Trophoblast cell (in vitro differentiated cells and primary cell): ENCODE measurements at regions not wholly inside any gene's neighbourhood (a gene's known extent, or its start where the extent isn't known, plus 50 kb on each side); places are given as distances from the start of the nearest gene placed in this dataset.

Source experiments
- DNase-seq, 2 donors: peaks; one replicate each; pipeline ENCODE4 v3.0.0-alpha.2; 2016
- H2AFZ ChIP-seq: 2 replicates; pipeline ENCODE4 v1.6.1; 2013; ENCODE audit warnings: low read length, moderate library complexity, mild to moderate bottlenecking; ENCODE audit not compliant: insufficient read depth, poor library complexity
- H2AK5ac ChIP-seq: 2 replicates; pipeline ENCODE4 v1.6.1; 2013; ENCODE audit warnings: mild to moderate bottlenecking, low read length
- H2BK120ac ChIP-seq: 2 replicates; pipeline ENCODE4 v1.6.1; 2013; ENCODE audit warnings: low read length, mild to moderate bottlenecking, moderate library complexity; ENCODE audit not compliant: insufficient read depth, poor library complexity
- H2BK12ac ChIP-seq: 2 replicates; pipeline ENCODE4 v1.6.1; 2013; ENCODE audit warnings: mild to moderate bottlenecking, low read length, moderate library complexity
- H2BK5ac ChIP-seq: 2 replicates; pipeline ENCODE4 v1.6.1; 2013; ENCODE audit warnings: low read length, low read depth, moderate library complexity, mild to moderate bottlenecking; ENCODE audit not compliant: poor library complexity
- H3K14ac ChIP-seq: 2 replicates; pipeline ENCODE4 v1.6.1; 2013; ENCODE audit warnings: mild to moderate bottlenecking, low read length
- H3K18ac ChIP-seq: 2 replicates; pipeline ENCODE4 v1.6.1; 2013; ENCODE audit warnings: mild to moderate bottlenecking, low read length
- H3K23ac ChIP-seq: 2 replicates; pipeline ENCODE4 v1.6.1; 2013; ENCODE audit warnings: low read length
- H3K27ac ChIP-seq: 2 replicates; pipeline ENCODE4 v1.5.1; 2013; ENCODE audit warnings: low read depth, mild to moderate bottlenecking, inconsistent platforms, low read length, moderate library complexity
- H3K27me3 ChIP-seq: 2 replicates; pipeline ENCODE4 v1.6.1; 2013; ENCODE audit warnings: inconsistent platforms, mild to moderate bottlenecking, low read length, moderate library complexity; ENCODE audit not compliant: insufficient read depth
- H3K36me3 ChIP-seq, 2 experiments: 1 replicate in 1 of 2; 2 replicates in 1 of 2; pipeline ENCODE4 v1.6.1; 2013; ENCODE audit warnings: low read length in 2 of 2, mild to moderate bottlenecking in 2 of 2, moderate library complexity in 1 of 2; ENCODE audit not compliant: insufficient read depth in 2 of 2, control insufficient read depth in 1 of 2
- H3K4ac ChIP-seq: 2 replicates; pipeline ENCODE4 v1.6.1; 2013; ENCODE audit warnings: low read depth, mild to moderate bottlenecking, low read length, moderate library complexity
- H3K4me1 ChIP-seq, 2 experiments: 1 replicate in 1 of 2; 2 replicates in 1 of 2; pipeline ENCODE4 v1.6.1; 2013; ENCODE audit warnings: low read length in 2 of 2, mild to moderate bottlenecking in 2 of 2, moderate library complexity in 1 of 2; ENCODE audit not compliant: insufficient read depth in 2 of 2, control insufficient read depth in 1 of 2
- H3K4me2 ChIP-seq: 2 replicates; pipeline ENCODE4 v1.6.1; 2013; ENCODE audit warnings: inconsistent platforms, mild to moderate bottlenecking, low read length, moderate library complexity
- H3K4me3 ChIP-seq: 2 replicates; pipeline ENCODE4 v1.5.1; 2013; ENCODE audit warnings: mild to moderate bottlenecking, low read depth, low read length, inconsistent platforms
- H3K79me1 ChIP-seq: one replicate; pipeline ENCODE4 v1.6.1; 2013; ENCODE audit warnings: low read length
- H3K79me2 ChIP-seq: 2 replicates; pipeline ENCODE4 v1.6.1; 2013; ENCODE audit warnings: low read length, mild to moderate bottlenecking; ENCODE audit not compliant: control insufficient read depth, insufficient read depth, poor library complexity
- H3K9ac ChIP-seq: 2 replicates; pipeline ENCODE4 v1.6.1; 2013; ENCODE audit warnings: mild to moderate bottlenecking, low read length
- H3K9me3 ChIP-seq: 2 replicates; pipeline ENCODE4 v1.6.1; 2013; ENCODE audit warnings: low read depth, mild to moderate bottlenecking, control low read depth, inconsistent platforms, low read length; ENCODE audit not compliant: insufficient read depth
- H4K12ac ChIP-seq: 2 replicates; pipeline ENCODE4 v1.6.1; 2013; ENCODE audit warnings: low read depth, mild to moderate bottlenecking, low read length, moderate library complexity
- H4K8ac ChIP-seq: 2 replicates; pipeline ENCODE4 v1.6.1; 2013; ENCODE audit warnings: low read depth, mild to moderate bottlenecking, low read length, moderate library complexity
- H4K91ac ChIP-seq: one replicate; pipeline ENCODE4 v1.6.1; 2013; ENCODE audit warnings: low read depth, mild to moderate bottlenecking, low read length, moderate library complexity
- WGBS: extraction: QIAGEN DNeasy Blood & Tissue Kit; methylation state at CpG from one replicate; pipeline ENCODE4 v1.1.7; 2013; ENCODE audit warnings: missing lambda C conversion rate; ENCODE audit not compliant: insufficient read length, insufficient coverage; ENCODE audit errors: extremely low coverage; 5-methylcytosine and 5-hydroxymethylcytosine counted together

GRCh38 chr9:78954286-78954685 lies 617.5 kb upstream of the TLE4 start:
- H3K18ac ChIP-seq = no peak overlapping the region
- no peak for DNase-seq
- no peaks in the 10 kb centered on the region for H3K79me2 ChIP-seq

GRCh38 chr9:78958892-78959291 lies 612.9 kb upstream of the TLE4 start:
- H3K27me3 ChIP-seq = no peaks in the 10 kb centered on the region
- H3K9me3 ChIP-seq = peaks cover 3% of the 10 kb centered on the region
- WGBS = no CpG with 5 or more reads among the region's 2 CpGs
- no peak overlapping the region for H3K18ac ChIP-seq
- no peaks in the 10 kb centered on the region for H3K36me3 ChIP-seq
- H3K79me2 ChIP-seq = no peaks in the 10 kb centered on the region
- H3K4me1 ChIP-seq = no peaks in the 10 kb centered on the region
- H3K79me1 ChIP-seq = no peaks in the 10 kb centered on the region
- H2BK5ac ChIP-seq = no peak overlapping the region
- no peak overlapping the region for H3K4me3 ChIP-seq
- H3K4me2 ChIP-seq = no peak overlapping the region
- no peak overlapping the region for H3K23ac ChIP-seq
- no peak overlapping the region for H2BK12ac ChIP-seq
- no peak overlapping the region for H4K8ac ChIP-seq
- no peak overlapping the region for H3K14ac ChIP-seq
- DNase-seq = peak in 1 of 2 donors; percentile 37
- no peak overlapping the region for H3K9ac ChIP-seq
- H3K4ac ChIP-seq = no peak overlapping the region
- no peak overlapping the region for H4K12ac ChIP-seq
- H2AFZ ChIP-seq = no peak overlapping the region
- no peak overlapping the region for H2AK5ac ChIP-seq
- H2BK120ac ChIP-seq = no peak overlapping the region
- no peak overlapping the region for H4K91ac ChIP-seq
- no peak overlapping the region for H3K27ac ChIP-seq

More at GRCh38 chr9:78954286-78954685, 617.5 kb upstream of the TLE4 start:
- Histone ChIP-seq H3K27me3 (no peaks in the 10 kb centered on the region), H3K14ac (no peak overlapping the region), H4K12ac (no peak overlapping the region), H3K4me1 (no peaks in the 10 kb centered on the region), H3K4me2 (no peak overlapping the region), H2AK5ac (no peak overlapping the region), H3K23ac (no peak overlapping the region), H3K27ac (no peak overlapping the region), H2AFZ (no peak overlapping the region), H4K91ac (no peak overlapping the region), H4K8ac (no peak overlapping the region), H3K4ac (no peak overlapping the region), H3K9me3 (peaks cover 5% of the 10 kb centered on the region), H3K9ac (no peak overlapping the region), H2BK120ac (no peak overlapping the region), H2BK5ac (no peak overlapping the region), H3K79me1 (no peaks in the 10 kb centered on the region), H3K4me3 (no peak overlapping the region), H2BK12ac (no peak overlapping the region), H3K36me3 (no peaks in the 10 kb centered on the region)
- WGBS = no CpG with 5 or more reads among the region's 2 CpGs

DNA sequence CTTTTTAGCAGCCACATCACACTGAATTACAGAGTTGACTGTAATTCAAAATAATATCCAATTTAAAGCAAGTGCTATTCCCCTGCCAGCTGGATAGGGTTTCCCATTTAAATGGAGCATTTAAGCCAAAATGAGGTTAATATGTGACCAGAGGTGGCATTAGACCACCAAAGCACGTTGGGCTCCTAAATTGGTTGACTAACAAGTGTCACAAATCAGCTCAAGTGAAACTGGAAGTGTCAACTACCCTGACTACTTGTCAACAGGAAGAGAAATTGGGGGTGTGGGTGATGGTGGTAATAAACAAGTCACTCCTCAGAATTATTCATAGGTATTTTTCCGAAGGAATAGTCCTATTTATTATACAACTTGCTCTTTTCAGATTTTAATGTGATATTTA lies 609.6 kb upstream of the TLE4 start:
- Histone ChIP-seq H2BK120ac (no peak overlapping the region), H3K79me1 (no peaks in the 10 kb centered on the region), H3K4me2 (no peak overlapping the region), H4K8ac (no peak overlapping the region), H3K36me3 (no peaks in the 10 kb centered on the region), H3K23ac (no peak overlapping the region), H4K12ac (no peak overlapping the region), H3K79me2 (no peaks in the 10 kb centered on the region), H2BK12ac (no peak overlapping the region), H3K14ac (no peak overlapping the region), H2AK5ac (no peak overlapping the region), H3K27me3 (no peaks in the 10 kb centered on the region), H3K4me3 (no peak overlapping the region), H3K4ac (no peak overlapping the region), H4K91ac (no peak overlapping the region), H3K9ac (no peak overlapping the region), H3K18ac (no peak overlapping the region), H3K9me3 (peaks cover 3% of the 10 kb centered on the region), H3K27ac (no peak overlapping the region), H2AFZ (no peak overlapping the region), H2BK5ac (no peak overlapping the region), H3K4me1 (no peaks in the 10 kb centered on the region)
- no CpG with 5 or more reads among the region's 2 CpGs for WGBS
- no peak for DNase-seq

GRCh38 chr9:78963911-78964310 lies 607.9 kb upstream of the TLE4 start:
- no peaks in the 10 kb centered on the region for H3K79me2 ChIP-seq
- no peak overlapping the region for H2BK5ac ChIP-seq
- H2AFZ ChIP-seq = no peak overlapping the region
- H4K91ac ChIP-seq = no peak overlapping the region
- no peak overlapping the region for H3K4me2 ChIP-seq
- no peak overlapping the region for H3K23ac ChIP-seq
- H2BK12ac ChIP-seq = no peak overlapping the region
- no peaks in the 10 kb centered on the region for H3K27me3 ChIP-seq
- no peak overlapping the region for H3K14ac ChIP-seq
- H3K27ac ChIP-seq = no peak overlapping the region
- H3K79me1 ChIP-seq = no peaks in the 10 kb centered on the region
- H4K8ac ChIP-seq = no peak overlapping the region
- no peak overlapping the region for H3K9ac ChIP-seq
- H3K4me3 ChIP-seq = no peak overlapping the region
- no peak overlapping the region for H3K18ac ChIP-seq
- DNase-seq = no peak
- H2BK120ac ChIP-seq = no peak overlapping the region
- no peak overlapping the region for H3K4ac ChIP-seq
- no peaks in the 10 kb centered on the region for H3K36me3 ChIP-seq
- peaks cover 3% of the 10 kb centered on the region for H3K9me3 ChIP-seq
- no peaks in the 10 kb centered on the region for H3K4me1 ChIP-seq
- H4K12ac ChIP-seq = no peak overlapping the region
- no peak overlapping the region for H2AK5ac ChIP-seq
